ENCODE measurements at regions not wholly inside any gene's neighbourhood (a gene's known extent, or its start where the extent isn't known, plus 50 kb on each side); places are given as distances from the start of the nearest gene placed in this dataset.

- ATAC-seq, result no peak
- no peaks in the 10 kb centered on the region for H3K9me3 ChIP-seq
- no peak overlapping the region for H3K4me3 ChIP-seq
- H3K27me3 ChIP-seq (ENCODE audit: low read depth), result no peaks in the 10 kb centered on the region
- intact Hi-C loops (cut with DNase I), result loop anchor here (5.0 kb wide), 1 partner anchor 334 kb away; no protein-coding TSS in a partner anchor
- no peak for DNase-seq
- no peak overlapping the region for H3K27ac ChIP-seq
- no peaks in the 10 kb centered on the region for H3K36me3 ChIP-seq
- TF ChIP-seq CTCF (IDR thresholded peaks at IDR 0.05), result no peak
- H3K4me1 ChIP-seq, result peaks cover 14% of the 10 kb centered on the region
Measured at GRCh38 chr6:142693441-142693840, 251.5 kb downstream of the HIVEP2 start.

GRCh38 chr6:142694054-142694453, 250.9 kb downstream of the HIVEP2 start:
- Histone ChIP-seq H3K27ac (no peak overlapping the region), H3K4me3 (no peak overlapping the region), H3K36me3 (no peaks in the 10 kb centered on the region), H3K9me3 (no peaks in the 10 kb centered on the region), H3K4me1 (peaks cover 14% of the 10 kb centered on the region), H3K27me3 (ENCODE audit: low read depth) (no peaks in the 10 kb centered on the region)
- no peak for TF ChIP-seq CTCF (IDR thresholded peaks at IDR 0.05)
- DNase-seq (no peak), ATAC-seq (no peak)
- intact Hi-C loops (cut with DNase I), result loop anchor here (5.0 kb wide), 1 partner anchor 333 kb away; no protein-coding TSS in a partner anchor

GRCh38 chr6:142695016-142695415, 250.0 kb downstream of the HIVEP2 start:
- Histone ChIP-seq H3K4me1 (peaks cover 19% of the 10 kb centered on the region), H3K9me3 (no peaks in the 10 kb centered on the region), H3K27ac (no peak overlapping the region), H3K4me3 (no peak overlapping the region), H3K36me3 (no peaks in the 10 kb centered on the region), H3K27me3 (ENCODE audit: low read depth) (no peaks in the 10 kb centered on the region)
- ATAC-seq, result no peak
- no peak for DNase-seq
- intact Hi-C loops (cut with DNase I), result no loop called here
- no peak for TF ChIP-seq CTCF (IDR thresholded peaks at IDR 0.05)

- Histone ChIP-seq H3K36me3 (no peaks in the 10 kb centered on the region), H3K27ac (no peak overlapping the region), H3K4me1 (peaks cover 26% of the 10 kb centered on the region), H3K4me3 (no peak overlapping the region), H3K9me3 (no peaks in the 10 kb centered on the region), H3K27me3 (ENCODE audit: low read depth) (no peaks in the 10 kb centered on the region)
- peak; percentile 51 to 68 for ATAC-seq
- TF ChIP-seq CTCF (IDR thresholded peaks at IDR 0.05), result no peak
- intact Hi-C loops (cut with DNase I), result no loop called here
- DNase-seq, result peak; percentile 66
Measured at GRCh38 chr6:142696123-142697000, 248.6 kb downstream of the HIVEP2 start.

- intact Hi-C loops (cut with DNase I), result no loop called here
- no peak overlapping the region for H3K27ac ChIP-seq
Measured at GRCh38 chr6:142697001-142697335, 248.0 kb downstream of the HIVEP2 start.

More at GRCh38 chr6:142697001-142697335, 248.0 kb downstream of the HIVEP2 start:
- Histone ChIP-seq H3K27me3 (ENCODE audit: low read depth) (no peaks in the 10 kb centered on the region), H3K4me1 (peaks cover 30% of the 10 kb centered on the region), H3K9me3 (no peaks in the 10 kb centered on the region), H3K4me3 (no peak overlapping the region), H3K36me3 (no peaks in the 10 kb centered on the region)
- TF ChIP-seq CTCF (IDR thresholded peaks at IDR 0.05), result no peak
- ATAC-seq (no peak), DNase-seq (no peak)

All from lower lobe of right lung (tissue), 2 donors.